Liver (tissue), 3 donors: ENCODE measurements at regions not wholly inside any gene's neighbourhood (a gene's known extent, or its start where the extent isn't known, plus 50 kb on each side); places are given as distances from the start of the nearest gene placed in this dataset.

ENCODE experiments used
- ATF3 ChIP-seq: IDR thresholded peaks from 2 replicates; pipeline ENCODE4 v1.6.1; 2016; ENCODE audit warnings: antibody characterized with exemption
- CTCF ChIP-seq: fragments of 150-350 bp; IDR thresholded peaks from 2 replicates; pipeline ENCODE4 v1.5.1; 2017; ENCODE audit warnings: improper control_type of control experiment, low read depth, low read length; ENCODE audit not compliant: missing input control
- EGR1 ChIP-seq, 2 donors: IDR thresholded peaks; 2 replicates each; pipeline ENCODE4 v1.6.1; 2016 to 2018; ENCODE audit warnings: antibody characterized with exemption in 2 of 2, low read depth in 2 of 2
- GABPA ChIP-seq, 2 donors: IDR thresholded peaks in 1 of 2; conservative IDR thresholded peaks in 1 of 2; 2 replicates each; pipeline ENCODE4 v1.6.1; 2016; ENCODE audit warnings: antibody characterized with exemption in 2 of 2, mild to moderate bottlenecking in 1 of 2, moderate library complexity in 1 of 2
- HNF4A ChIP-seq, 2 donors: conservative IDR thresholded peaks; 2 replicates each; pipeline ENCODE4 v1.6.1; 2016; ENCODE audit warnings: antibody characterized with exemption in 2 of 2, mild to moderate bottlenecking in 2 of 2
- JUND ChIP-seq, 2 donors: IDR thresholded peaks; 2 replicates each; pipeline ENCODE4 v1.6.1; 2016; ENCODE audit warnings: antibody characterized with exemption in 2 of 2
- MAX ChIP-seq: IDR thresholded peaks from 2 replicates; pipeline ENCODE4 v1.6.1; 2016; ENCODE audit warnings: antibody characterized with exemption
- NR2F2 ChIP-seq: IDR thresholded peaks from 2 replicates; pipeline ENCODE4 v1.6.1; 2016; ENCODE audit warnings: antibody characterized with exemption
- RAD21 ChIP-seq, 2 donors: IDR thresholded peaks; 2 replicates each; pipeline ENCODE4 v1.6.1; 2016; ENCODE audit warnings: antibody characterized with exemption in 2 of 2, mild to moderate bottlenecking in 2 of 2
- REST ChIP-seq: IDR thresholded peaks from 2 replicates; pipeline ENCODE4 v1.6.1; 2016; ENCODE audit warnings: antibody characterized with exemption, mild to moderate bottlenecking
- RXRA ChIP-seq, 2 donors: IDR thresholded peaks; 2 replicates each; pipeline ENCODE4 v1.6.1; 2017 to 2018; ENCODE audit warnings: antibody characterized with exemption in 2 of 2, mild to moderate bottlenecking in 1 of 2
- TAF1 ChIP-seq: conservative IDR thresholded peaks from 2 replicates; pipeline ENCODE4 v1.6.1; 2016; ENCODE audit warnings: antibody characterized with exemption, mild to moderate bottlenecking
- YY1 ChIP-seq: IDR thresholded peaks from 2 replicates; pipeline ENCODE4 v1.6.1; 2016; ENCODE audit warnings: antibody characterized with exemption, mild to moderate bottlenecking
- donor health status: healthy.
- donor health status: healthy.

- TF ChIP-seq CTCF: no peak
- no peak for TF ChIP-seq MAX
- TF ChIP-seq REST: no peak
- TF ChIP-seq TAF1: no peak
- TF ChIP-seq NR2F2: no peak
- no peak for TF ChIP-seq JUND (IDR thresholded peaks at IDR 0.05)
- TF ChIP-seq YY1: no peak
- TF ChIP-seq GABPA (IDR thresholded peaks at IDR 0.05 in 1 of 2, conservative IDR thresholded peaks at IDR 0.05 in 1 of 2): no peak
- TF ChIP-seq ATF3: no peak
- no peak for TF ChIP-seq RAD21 (IDR thresholded peaks at IDR 0.05)
- no peak for TF ChIP-seq RXRA (IDR thresholded peaks at IDR 0.05)
- TF ChIP-seq EGR1 (IDR thresholded peaks at IDR 0.05; ENCODE audit: low read depth in 2 of 2): no peak
- TF ChIP-seq HNF4A (conservative IDR thresholded peaks at IDR 0.05): no peak
These were observed 98.2 kb upstream of the NR2F2 start for GRCh38 chr15:96232335-96232734.
